Panc1 (cell line): ENCODE measurements at regions not wholly inside any gene's neighbourhood (a gene's known extent, or its start where the extent isn't known, plus 50 kb on each side); places are given as distances from the start of the nearest gene placed in this dataset.

Experiments
- ATAC-seq: fragments of 200-7000 bp; cut with Tn5 transposase; 2 replicates; pipeline ENCODE4 v1.9.1; 2020; ENCODE audit warnings: mild to moderate bottlenecking, moderate library complexity
- BruUV-seq: library from RNA; stranded (reverse); fragments of 400-500 nt; replicated peaks from 2 replicates; lab custom pipeline; 2021; lab: Mats Ljungman, UMichigan
- CTCF ChIA-PET: fragments of 300-600 bp; sonication (Branson Sonifier 250); formaldehyde crosslinking; loops from one replicate; lab custom pipeline; 2022; ENCODE audit warnings: antibody characterized with exemption; lab: Charles Lee
- POLR2A ChIA-PET: fragments of 300-600 bp; sonication (Branson Sonifier 250); formaldehyde crosslinking; loops from one replicate; lab custom pipeline; 2022; ENCODE audit warnings: antibody characterized with exemption; lab: Charles Lee
- DNase-seq: peaks from one replicate; pipeline ENCODE4 v3.0.0-alpha.2; 2010; ENCODE audit warnings: low read depth, low spot score
- H3K27ac ChIP-seq: 2 replicates; pipeline ENCODE4 v1.5.1; 2011; ENCODE audit warnings: mild to moderate bottlenecking, low read length, inconsistent platforms
- H3K27me3 ChIP-seq: fragments of 200-500 bp; sonication (Bioruptor generic); 2 replicates; pipeline ENCODE4 v1.6.0; 2014; ENCODE audit warnings: low read length, inconsistent platforms; ENCODE audit not compliant: control insufficient read depth, insufficient read depth
- H3K36me3 ChIP-seq: fragments of 200-500 bp; sonication (Bioruptor generic); 2 replicates; pipeline ENCODE4 v1.5.1; 2014; ENCODE audit warnings: inconsistent platforms, mild to moderate bottlenecking, low read length, moderate library complexity; ENCODE audit not compliant: control insufficient read depth, insufficient read depth
- H3K4me1 ChIP-seq: 2 replicates; pipeline ENCODE4 v1.5.1; 2011; ENCODE audit warnings: inconsistent platforms, mild to moderate bottlenecking, low read length, moderate library complexity; ENCODE audit not compliant: control insufficient read depth, insufficient read depth
- H3K4me3 ChIP-seq, 2 experiments: 2 replicates each; pipeline ENCODE4 v1.5.1; 2011 to 2012; ENCODE audit warnings: low read depth in 2 of 2, low read length in 2 of 2, mild to moderate bottlenecking in 2 of 2, inconsistent platforms in 1 of 2, moderate library complexity in 1 of 2
- H3K9me3 ChIP-seq: fragments of 200-500 bp; sonication (Bioruptor generic); 2 replicates; pipeline ENCODE4 v1.5.1; 2014; ENCODE audit warnings: low read depth, mild to moderate bottlenecking, inconsistent platforms, low read length, moderate library complexity; ENCODE audit not compliant: control insufficient read depth, insufficient read depth
- CTCF ChIP-seq: fragments of 450-650 bp; IDR thresholded peaks from 2 replicates; pipeline ENCODE4 v1.5.1; 2017; ENCODE audit warnings: mild to moderate bottlenecking
- POLR2AphosphoS5 ChIP-seq: IDR thresholded peaks from 2 replicates; pipeline ENCODE4 v1.6.1; 2012; ENCODE audit warnings: mild to moderate bottlenecking, low read depth, low read length, moderate library complexity
- REST ChIP-seq, 2 experiments: IDR thresholded peaks; 2 replicates each; pipeline ENCODE4 v1.6.1; 2011 to 2012; ENCODE audit warnings: low read depth in 2 of 2, control low read depth in 1 of 2, low read length in 1 of 2, mild to moderate bottlenecking in 1 of 2, moderate library complexity in 1 of 2; ENCODE audit not compliant: insufficient read depth in 1 of 2
- SIN3A ChIP-seq: IDR thresholded peaks from 2 replicates; pipeline ENCODE4 v1.6.1; 2012; ENCODE audit warnings: low read depth, mild to moderate bottlenecking, low read length, moderate library complexity, borderline replicate concordance; ENCODE audit not compliant: insufficient read depth
- TCF7L2 ChIP-seq: IDR thresholded peaks from 2 replicates; pipeline ENCODE4 v1.6.1; 2011; ENCODE audit warnings: mild to moderate bottlenecking, low read depth, low read length, inconsistent platforms
- in situ Hi-C: cut with HindIII; loops from 2 replicates; pipeline ENCODE4 v1.10.0; 2016; ENCODE audit warnings: low sequenced_read_pairs, low pct_unique_long_range_greater_than_20kb
- intact Hi-C: fragments of 100-400 bp; cut with micrococcal nuclease; formaldehyde crosslinking; loops from one replicate; pipeline ENCODE4 v1.10.0; 2022; ENCODE audit not compliant: unreplicated experiment

GRCh38 chr2:8606226-8606625, 75.6 kb upstream of the ID2 start:
- intact Hi-C loops: no loop called here
- POLR2A ChIA-PET: no interaction called here
- CTCF ChIA-PET: no interaction called here
- Histone ChIP-seq H3K9me3 (no peaks in the 10 kb centered on the region), H3K27ac (no peak overlapping the region), H3K36me3 (no peaks in the 10 kb centered on the region), H3K4me3 (no peak overlapping the region), H3K27me3 (no peaks in the 10 kb centered on the region), H3K4me1 (no peaks in the 10 kb centered on the region)
- DNase-seq (no peak), ATAC-seq (no peak)
- in situ Hi-C loops: no loop called here
- no TSS peak for BruUV-seq
- TF ChIP-seq SIN3A: no peak
- no peak for TF ChIP-seq TCF7L2
- TF ChIP-seq REST (IDR thresholded peaks at IDR 0.05; ENCODE audit: insufficient read depth in 1 of 2, low read depth in 2 of 2, low read length in 1 of 2): no peak
- TF ChIP-seq CTCF: no peak
- no peak for TF ChIP-seq POLR2AphosphoS5

- ATAC-seq (no peak; the same call in 1 of the 2 replicates), DNase-seq (no peak)
- Histone ChIP-seq H3K9me3 (no peaks in the 10 kb centered on the region), H3K27ac (no peak overlapping the region), H3K4me3 (no peak overlapping the region), H3K36me3 (no peaks in the 10 kb centered on the region), H3K27me3 (no peaks in the 10 kb centered on the region), H3K4me1 (no peaks in the 10 kb centered on the region)
- CTCF ChIA-PET: no interaction called here
- TF ChIP-seq CTCF (no peak), POLR2AphosphoS5 (no peak), SIN3A (no peak), REST (IDR thresholded peaks at IDR 0.05; ENCODE audit: insufficient read depth in 1 of 2, low read depth in 2 of 2, low read length in 1 of 2) (no peak), TCF7L2 (no peak)
- no TSS peak for BruUV-seq
- in situ Hi-C loops: no loop called here
- POLR2A ChIA-PET: interaction anchor here (0.7 kb wide), 1 partner anchor 217 kb away, joined by 3 read pairs; no protein-coding TSS in a partner anchor
- intact Hi-C loops: no loop called here
Measured at GRCh38 chr2:8606649-8607550, 75.0 kb upstream of the ID2 start.
